ENCODE measurements at regions not wholly inside any gene's neighbourhood (a gene's known extent, or its start where the extent isn't known, plus 50 kb on each side); places are given as distances from the start of the nearest gene placed in this dataset.

DNA sequence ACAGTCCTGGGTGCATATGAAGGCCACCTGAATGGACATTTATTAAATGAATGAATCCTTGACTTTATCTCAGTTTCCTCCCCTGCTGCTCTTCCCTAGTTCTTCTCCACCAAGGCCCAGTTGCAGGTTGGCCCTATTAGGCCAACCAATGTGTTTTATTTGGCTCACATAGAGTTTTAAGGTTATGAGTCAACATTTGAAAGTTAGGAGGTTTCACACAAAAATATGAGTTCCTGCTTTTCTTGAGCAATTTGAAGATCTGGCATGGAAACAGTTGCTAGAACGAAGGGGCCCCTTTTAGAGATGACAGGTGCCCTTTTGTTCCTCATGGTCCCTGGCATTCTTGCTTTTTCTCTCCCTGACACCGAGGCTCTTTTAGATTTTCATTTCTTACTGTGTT lies 83.0 kb upstream of the PDZRN3 start:
- no peak for DNase-seq (ENCODE audit: low read depth, low spot score)

DNA sequence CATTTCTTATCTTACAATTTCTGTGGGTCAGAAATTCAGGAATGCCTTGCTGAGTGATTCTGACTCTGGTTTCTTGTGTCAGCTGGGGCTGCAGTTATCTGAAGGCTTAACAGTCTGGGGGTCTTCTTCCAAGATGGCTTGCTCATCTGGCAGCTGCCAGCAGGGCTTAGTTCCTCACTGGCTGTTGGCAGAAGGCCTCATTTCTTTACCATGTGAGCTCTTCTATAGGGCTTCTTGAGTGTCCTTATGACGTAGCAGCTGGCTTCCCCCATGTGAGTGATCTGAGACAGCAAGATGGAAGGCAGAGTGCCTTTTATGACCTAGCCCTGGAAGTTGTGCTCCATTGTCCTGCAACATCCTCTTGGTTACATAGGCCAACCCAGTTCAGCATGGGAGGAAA lies 82.0 kb upstream of the PDZRN3 start:
- no peak for DNase-seq (ENCODE audit: low read depth, low spot score)

DNA sequence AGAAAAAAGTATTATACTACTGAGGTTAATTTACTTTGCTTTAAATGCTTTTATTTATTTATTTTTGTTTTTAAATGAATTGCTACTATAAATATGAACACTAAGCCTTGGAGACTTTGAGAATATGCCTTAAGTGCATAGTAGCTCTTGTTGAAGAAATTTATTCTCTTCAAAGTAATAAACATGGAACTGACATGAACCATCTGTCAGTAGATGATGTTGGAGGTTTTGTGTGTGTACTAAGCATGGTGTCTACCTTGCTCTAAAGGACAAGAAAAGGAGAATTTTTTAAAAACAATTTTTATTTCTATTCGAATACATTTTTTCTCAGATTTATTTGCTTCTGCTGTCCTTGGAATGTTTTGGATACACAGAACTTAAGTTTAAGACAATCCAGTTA lies 81.1 kb upstream of the PDZRN3 start:
- no peak for DNase-seq (ENCODE audit: low read depth, low spot score)

DNA sequence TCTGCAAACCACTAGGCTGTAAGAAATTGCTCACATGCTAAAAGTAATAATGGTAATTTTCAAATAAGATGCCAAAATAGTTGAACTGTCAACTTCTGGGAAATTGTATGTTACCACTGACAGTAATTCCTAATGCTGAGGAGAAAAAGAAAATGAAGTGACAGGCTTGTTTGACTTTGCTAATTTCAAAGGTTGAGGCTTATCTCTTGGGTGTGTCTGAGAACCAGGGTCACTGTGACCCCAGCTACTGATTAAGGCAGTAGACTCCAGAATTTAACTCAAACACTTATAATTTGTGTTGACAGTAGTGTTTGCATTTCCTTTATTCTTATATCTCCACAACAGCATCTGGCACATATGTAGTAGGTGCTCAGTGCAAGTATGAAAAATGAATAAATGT lies 74.6 kb upstream of the PDZRN3 start:
- no peak for DNase-seq (ENCODE audit: low read depth, low spot score)

DNA sequence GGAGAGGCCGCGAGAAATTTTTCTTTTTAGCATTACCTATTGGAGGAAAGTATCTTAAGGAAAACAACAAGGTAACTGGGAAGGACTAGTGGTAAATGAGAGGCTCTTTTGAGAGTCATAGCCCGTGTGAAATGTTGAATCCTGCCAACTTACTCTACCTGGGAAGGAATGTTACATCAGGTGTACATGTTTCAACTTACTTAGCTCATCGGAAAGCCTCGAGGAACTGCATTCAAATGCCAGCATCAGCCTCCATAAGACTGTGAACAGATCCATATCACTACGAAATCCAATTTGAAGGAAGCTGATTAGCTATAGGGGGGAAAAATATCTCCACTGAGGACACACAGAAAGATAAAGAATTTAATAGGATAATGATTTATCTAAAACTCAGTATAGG lies 72.3 kb upstream of the PDZRN3 start:
- DNase-seq (ENCODE audit: low read depth, low spot score) = no peak

DNA sequence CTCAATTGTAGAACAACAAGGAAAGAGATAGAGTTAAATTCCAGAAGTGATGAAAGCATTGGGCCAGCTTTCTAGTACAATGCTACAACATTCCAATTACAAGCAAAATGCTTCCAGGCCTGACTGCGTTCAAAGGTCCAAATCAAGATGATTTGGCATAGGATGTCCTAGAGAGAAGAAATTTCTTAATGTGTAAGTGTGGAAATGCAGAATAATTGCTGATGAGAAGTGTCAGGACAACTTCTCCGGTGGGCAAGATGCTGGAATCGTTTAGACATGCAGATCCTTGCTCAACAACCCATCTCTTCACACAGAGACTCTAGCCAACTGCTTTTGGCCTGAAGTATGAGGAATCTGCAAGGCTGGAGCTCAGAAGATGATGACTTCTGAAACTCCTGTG lies 71.1 kb upstream of the PDZRN3 start:
- DNase-seq (ENCODE audit: low read depth, low spot score) = no peak

DNA sequence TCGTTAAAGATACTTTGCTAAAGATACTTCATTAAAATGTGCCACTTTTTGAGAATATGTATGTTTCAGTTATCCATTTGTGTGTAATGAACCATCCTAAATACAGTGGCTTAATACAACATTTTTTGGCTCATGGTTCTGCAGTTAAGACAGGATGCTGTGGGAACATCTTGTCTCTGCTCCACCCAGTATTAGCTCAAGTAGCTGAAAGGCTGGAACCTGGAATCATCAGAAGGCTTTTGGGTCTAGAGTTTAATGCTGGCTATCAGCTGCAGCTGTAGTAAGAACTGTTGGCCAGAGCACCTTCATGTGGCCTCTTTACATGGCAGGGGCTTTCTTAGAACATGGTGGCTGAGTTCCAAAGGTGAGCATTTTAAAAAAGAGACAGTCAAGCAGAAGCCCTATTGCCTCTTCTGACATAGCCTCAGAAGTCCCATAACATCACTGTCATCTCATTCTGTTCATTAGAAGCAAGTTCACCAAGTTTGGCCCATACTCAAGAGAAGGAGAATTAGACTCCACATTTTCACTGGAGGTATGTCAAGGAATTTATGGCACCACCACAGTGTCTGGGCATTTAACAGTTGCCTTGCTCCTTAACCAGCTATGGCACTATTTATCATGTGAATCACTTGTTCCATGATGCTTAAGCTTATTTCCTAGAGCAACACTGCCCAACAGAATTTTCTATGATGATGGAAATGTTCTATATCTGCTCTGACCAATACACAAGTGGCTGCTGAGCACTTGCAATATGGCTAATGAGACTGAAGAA lies 70.4 kb upstream of the PDZRN3 start:
- no peak for DNase-seq (ENCODE audit: low read depth, low spot score)

DNA sequence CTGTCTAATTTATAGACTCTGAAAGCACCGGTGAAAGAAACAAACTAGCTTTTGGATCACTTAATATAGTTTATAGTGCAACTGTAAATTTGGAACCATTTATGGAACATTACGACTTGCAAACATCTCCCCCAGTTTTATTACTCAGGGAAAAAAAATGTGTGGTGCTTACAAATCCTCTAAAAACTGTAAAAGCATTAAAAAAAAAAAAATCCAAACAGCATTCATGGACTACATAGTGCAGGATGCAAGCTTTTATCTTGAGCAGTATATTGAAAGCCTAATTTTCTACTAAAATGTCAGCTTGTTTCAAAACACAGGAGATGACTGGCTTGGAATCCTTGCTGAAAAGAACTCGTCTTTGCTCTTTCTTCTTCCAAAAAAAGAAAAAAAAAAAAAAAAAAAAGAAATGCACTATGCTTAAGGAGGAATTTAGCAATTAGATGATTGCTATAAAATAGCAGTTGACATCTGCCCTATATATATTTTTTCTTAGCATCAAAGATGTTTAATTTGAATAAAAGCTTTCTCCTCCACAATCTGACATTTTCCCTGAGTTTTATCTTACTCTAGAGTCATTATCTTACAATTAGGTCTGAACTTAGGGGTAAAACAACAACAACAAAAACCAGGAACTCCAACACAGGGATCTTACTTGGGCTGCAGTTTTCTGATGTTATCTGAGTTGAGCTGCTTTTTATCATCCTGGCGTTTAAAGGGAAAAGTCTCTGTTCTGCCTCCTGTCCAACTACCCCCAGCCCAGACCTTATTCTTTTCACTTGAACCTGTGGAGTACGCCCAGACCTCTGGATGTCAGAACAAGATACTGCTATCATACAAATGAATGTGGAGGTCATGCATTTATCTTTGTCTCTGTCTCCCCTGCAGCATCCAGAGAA lies 62.6 kb upstream of the PDZRN3 start:
- peak; percentile 44 for DNase-seq (ENCODE audit: low read depth, low spot score)

DNA sequence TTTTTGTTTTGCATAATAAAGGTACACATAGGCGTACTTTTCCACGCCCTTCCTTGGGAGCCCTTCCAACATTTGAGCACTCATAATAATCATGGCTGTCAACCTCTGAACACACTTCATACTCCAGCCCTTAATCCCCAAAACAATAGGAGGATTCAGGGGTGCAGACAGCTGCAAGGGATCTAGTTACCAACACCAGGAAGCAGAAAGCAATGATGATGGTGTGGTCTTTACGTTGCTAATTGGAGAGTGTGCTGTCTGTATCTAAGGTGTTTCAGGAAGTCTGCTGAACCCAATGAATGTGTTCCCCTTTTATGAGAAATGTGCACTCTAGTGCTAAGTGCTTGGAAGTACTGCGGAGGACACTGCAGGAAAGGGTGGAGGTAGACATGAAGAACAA lies 60.3 kb upstream of the PDZRN3 start:
- DNase-seq (ENCODE audit: low read depth, low spot score) = no peak

DNA sequence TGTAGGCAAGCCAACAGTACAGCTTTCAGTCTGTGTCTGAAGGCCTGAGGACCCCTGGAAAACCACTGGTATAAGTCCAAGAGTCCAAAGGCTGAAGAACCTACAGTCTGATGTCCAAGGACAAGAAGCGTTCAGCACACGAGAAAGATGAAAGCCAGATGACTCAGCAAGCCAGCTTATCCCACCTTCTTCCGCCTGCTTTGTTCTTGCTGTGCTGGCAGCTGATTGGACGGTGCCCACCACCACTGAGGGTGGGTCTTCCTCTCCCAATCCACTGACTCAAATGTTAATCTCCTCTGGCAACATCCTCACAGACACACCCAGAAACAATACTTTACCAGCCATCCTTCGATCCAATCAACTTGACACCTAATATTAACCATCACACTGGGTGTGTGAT lies 59.0 kb upstream of the PDZRN3 start:
- peak; percentile 54 for DNase-seq (ENCODE audit: low read depth, low spot score)

DNA sequence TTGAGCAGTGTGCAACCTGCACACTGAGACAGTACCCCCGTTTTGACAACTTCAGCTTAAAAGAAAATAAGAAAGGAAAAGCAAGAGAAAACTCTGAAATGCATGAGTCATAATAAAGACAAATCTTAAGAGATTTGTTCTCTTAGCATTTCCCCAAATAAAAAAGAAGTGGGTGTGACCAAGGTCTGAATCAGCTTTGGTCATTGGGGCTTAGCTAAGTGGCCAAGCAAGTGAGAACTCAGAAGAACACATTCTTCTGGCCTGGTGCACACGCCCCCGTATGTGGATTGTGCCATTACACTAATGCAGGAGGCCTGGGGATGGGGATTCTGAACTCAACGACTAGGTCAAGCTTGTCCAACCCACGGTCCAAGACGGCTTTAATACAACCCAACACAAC lies 56.9 kb upstream of the PDZRN3 start:
- no peak for DNase-seq (ENCODE audit: low read depth, low spot score)

DNA sequence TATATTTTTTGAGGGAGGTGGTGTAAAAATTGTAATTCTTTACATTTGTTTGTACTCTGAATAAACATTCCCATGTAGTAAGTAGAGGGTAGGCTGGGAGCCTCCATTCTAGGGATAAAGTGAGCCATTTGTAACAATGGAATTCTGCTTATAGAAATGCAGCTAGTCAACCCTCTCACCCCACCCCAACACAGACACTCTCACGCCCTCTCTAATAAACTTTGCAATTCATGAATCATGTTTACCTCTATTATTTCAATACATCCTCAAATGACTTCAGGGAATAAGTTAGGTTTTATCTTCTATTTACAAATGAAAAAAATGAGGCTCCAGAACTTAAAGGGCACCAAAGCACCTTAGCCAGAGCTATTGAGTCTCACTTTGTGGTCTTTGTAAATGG lies 56.5 kb upstream of the PDZRN3 start:
- no peak for DNase-seq (ENCODE audit: low read depth, low spot score)

DNA sequence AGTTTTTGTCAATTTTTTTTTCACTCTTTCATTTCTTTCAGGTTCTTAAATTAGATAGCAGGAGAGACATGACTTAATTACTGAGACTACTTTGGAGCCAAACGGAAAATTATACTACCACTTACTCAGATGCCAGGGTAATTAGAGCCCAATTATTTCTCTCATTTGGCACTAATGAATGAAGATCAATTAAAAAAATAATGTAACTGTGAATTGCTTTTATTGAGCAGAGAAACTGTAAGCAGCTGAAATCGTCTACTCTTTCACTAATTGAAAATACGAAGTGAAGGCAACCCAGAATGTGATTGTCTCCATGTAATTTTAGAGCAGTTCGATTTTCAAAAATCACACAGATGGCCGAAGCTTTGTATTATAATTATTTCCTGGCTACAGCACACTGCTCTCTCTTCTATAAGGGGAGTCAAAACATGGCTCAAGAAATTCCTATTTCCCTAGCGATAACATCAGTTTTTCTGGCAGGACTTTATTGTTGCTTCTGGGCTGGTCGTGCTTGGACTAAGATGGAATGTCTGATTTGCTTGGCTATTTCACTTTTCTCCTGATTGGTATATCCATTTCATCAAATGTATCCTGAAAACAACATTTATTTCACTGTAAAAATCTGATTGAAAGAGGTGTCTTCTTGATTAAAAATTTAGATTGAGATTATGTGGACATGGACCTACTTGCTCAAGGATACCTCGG lies 55.8 kb upstream of the PDZRN3 start:
- DNase-seq (ENCODE audit: low read depth, low spot score) = no peak

DNA sequence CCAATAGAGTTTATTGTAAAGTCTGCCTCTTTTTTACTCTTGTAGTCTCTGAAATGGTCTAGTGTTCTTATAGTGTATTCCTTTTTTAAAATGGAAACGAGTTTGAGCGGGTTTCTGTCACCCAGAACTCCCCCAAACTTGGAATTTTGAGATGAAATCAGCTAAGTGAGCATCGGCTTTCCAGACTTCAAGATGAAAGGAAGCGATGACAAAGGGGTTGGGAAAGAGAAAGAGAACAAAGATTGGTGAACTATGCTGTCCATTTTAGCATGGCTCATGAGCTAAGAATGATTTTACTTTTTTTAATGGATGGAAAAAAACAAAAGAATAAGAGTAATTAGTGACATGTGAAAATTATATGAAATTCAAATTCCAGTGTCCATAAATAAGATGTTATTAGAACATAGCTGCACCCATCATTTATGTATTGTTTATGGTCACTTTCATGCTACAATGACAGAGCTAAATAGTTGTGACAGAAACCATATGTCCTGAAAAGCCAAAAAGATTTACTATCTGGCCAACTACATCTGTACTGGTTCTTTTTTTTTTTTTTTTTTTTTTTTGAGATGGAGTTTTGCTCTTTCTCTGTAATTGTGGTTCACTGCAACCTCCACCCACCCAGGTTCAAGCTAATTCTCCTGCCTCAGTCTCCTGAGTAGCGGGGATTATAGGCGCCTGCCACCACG lies 52.7 kb upstream of the PDZRN3 start:
- DNase-seq (ENCODE audit: low read depth, low spot score) = no peak
